IMR-90 (cell line): ENCODE measurements at regions not wholly inside any gene's neighbourhood (a gene's known extent, or its start where the extent isn't known, plus 50 kb on each side); places are given as distances from the start of the nearest gene placed in this dataset.

ENCODE experiments used
- ATAC-seq: fragments of 200-7000 bp; cut with Tn5 transposase; 2 replicates; pipeline ENCODE4 v1.9.1; 2020; ENCODE audit warnings: low read depth, mild to moderate bottlenecking, moderate library complexity
- BruUV-seq: library from RNA; stranded (reverse); fragments of 400-500 nt; replicated peaks from 2 replicates; lab custom pipeline; 2021; lab: Mats Ljungman, UMichigan
- CTCF ChIA-PET: fragments of 300-600 bp; formaldehyde crosslinking; extraction: SDS; loops from one replicate; lab custom pipeline; 2021; ENCODE audit warnings: antibody characterized with exemption; lab: Yijun Ruan, JAX
- POLR2A ChIA-PET: fragments of 300-600 bp; sonication (Branson Sonifier 250); formaldehyde crosslinking; loops from one replicate; lab custom pipeline; 2022; ENCODE audit warnings: antibody characterized with exemption; ENCODE audit not compliant: unreplicated experiment; lab: Charles Lee
- DNase-seq: peaks from one replicate; pipeline ENCODE4 v3.0.0; 2013
- H2AFZ ChIP-seq: replicated peaks from 2 replicates; pipeline ENCODE3; 2013; ENCODE audit warnings: low read length, mild to moderate bottlenecking; ENCODE audit not compliant: poor library complexity
- H2AK5ac ChIP-seq: 2 replicates; pipeline ENCODE4 v1.6.1; 2013; ENCODE audit warnings: low read depth, low read length, inconsistent platforms
- H2AK9ac ChIP-seq: replicated peaks from 2 replicates; pipeline ENCODE3; 2013; ENCODE audit warnings: mild to moderate bottlenecking, low read depth, low read length, moderate library complexity; ENCODE audit not compliant: poor library complexity
- H2BK120ac ChIP-seq: 2 replicates; pipeline ENCODE4 v1.6.1; 2013; ENCODE audit warnings: low read depth, low read length, inconsistent platforms
- H2BK15ac ChIP-seq: 3 replicates; pipeline ENCODE4 v1.6.1; 2013; ENCODE audit warnings: low read depth, low read length, inconsistent platforms
- H2BK20ac ChIP-seq: 2 replicates; pipeline ENCODE4 v1.6.1; 2013; ENCODE audit warnings: low read depth, mild to moderate bottlenecking, inconsistent platforms, low read length, moderate library complexity
- H2BK5ac ChIP-seq: 2 replicates; pipeline ENCODE4 v1.6.1; 2013; ENCODE audit warnings: mild to moderate bottlenecking, low read depth, low read length, inconsistent platforms; ENCODE audit not compliant: poor library complexity, severe bottlenecking
- H3K14ac ChIP-seq: replicated peaks from 2 replicates; pipeline ENCODE4 v1.6.1; 2013; ENCODE audit warnings: low read depth, low read length, inconsistent platforms
- H3K18ac ChIP-seq: 2 replicates; pipeline ENCODE4 v1.6.1; 2013; ENCODE audit warnings: low read depth, low read length, control low read depth
- H3K23ac ChIP-seq: 2 replicates; pipeline ENCODE4 v1.6.1; 2013; ENCODE audit warnings: low read depth, low read length, inconsistent platforms
- H3K27ac ChIP-seq: 2 replicates; pipeline ENCODE4 v1.5.1; 2013; ENCODE audit warnings: mild to moderate bottlenecking, control low read depth, low read length; ENCODE audit not compliant: insufficient read depth
- H3K27me3 ChIP-seq: 2 replicates; pipeline ENCODE4 v1.6.1; 2013; ENCODE audit warnings: low read length; ENCODE audit not compliant: control insufficient read depth, insufficient read depth
- H3K36me3 ChIP-seq: 2 replicates; pipeline ENCODE4 v1.6.1; 2013; ENCODE audit warnings: low read length, mixed read lengths; ENCODE audit not compliant: control insufficient read depth, insufficient read depth
- H3K4ac ChIP-seq: 2 replicates; pipeline ENCODE4 v1.6.1; 2013; ENCODE audit warnings: low read depth, low read length, inconsistent platforms
- H3K4me1 ChIP-seq: 2 replicates; pipeline ENCODE4 v1.6.1; 2013; ENCODE audit warnings: low read length, mixed read lengths; ENCODE audit not compliant: control insufficient read depth, insufficient read depth
- H3K4me2 ChIP-seq: 2 replicates; pipeline ENCODE4 v1.6.1; 2013; ENCODE audit warnings: low read depth, mild to moderate bottlenecking, control low read depth, low read length, moderate library complexity
- H3K4me3 ChIP-seq: 2 replicates; pipeline ENCODE4 v1.5.1; 2013; ENCODE audit warnings: low read depth, mild to moderate bottlenecking, control low read depth, low read length, moderate library complexity; ENCODE audit not compliant: insufficient read depth
- H3K56ac ChIP-seq: 2 replicates; pipeline ENCODE4 v1.6.1; 2013; ENCODE audit warnings: low read length, inconsistent platforms; ENCODE audit not compliant: insufficient read depth; ENCODE audit errors: extremely low read depth
- H3K79me1 ChIP-seq, 2 experiments: 2 replicates each; pipeline ENCODE4 v1.6.1; 2013; ENCODE audit warnings: low read length in 2 of 2, inconsistent platforms in 1 of 2, low read depth in 1 of 2
- H3K9ac ChIP-seq: 2 replicates; pipeline ENCODE4 v1.6.1; 2013; ENCODE audit warnings: low read depth, low read length, control low read depth
- H3K9me1 ChIP-seq: 2 replicates; pipeline ENCODE4 v1.6.1; 2013; ENCODE audit warnings: low read length, inconsistent platforms; ENCODE audit not compliant: insufficient read depth
- H3K9me3 ChIP-seq: 2 replicates; pipeline ENCODE4 v1.6.1; 2013; ENCODE audit warnings: low read length; ENCODE audit not compliant: control insufficient read depth, insufficient read depth
- H4K20me1 ChIP-seq: 2 replicates; pipeline ENCODE4 v1.6.1; 2013; ENCODE audit warnings: low read length, inconsistent platforms; ENCODE audit not compliant: insufficient read depth
- H4K5ac ChIP-seq: 2 replicates; pipeline ENCODE4 v1.6.1; 2013; ENCODE audit warnings: mild to moderate bottlenecking, low read depth, low read length, control low read depth
- H4K8ac ChIP-seq, 2 experiments: 2 replicates each; pipeline ENCODE4 v1.6.1; 2013; ENCODE audit warnings: low read depth in 2 of 2, low read length in 2 of 2, control low read depth in 1 of 2, inconsistent platforms in 1 of 2
- H4K91ac ChIP-seq: 2 replicates; pipeline ENCODE4 v1.6.1; 2013; ENCODE audit warnings: low read depth, low read length, inconsistent platforms; ENCODE audit not compliant: insufficient read depth
- BHLHE40 ChIP-seq: fragments of 150-350 bp; IDR thresholded peaks from 2 replicates; pipeline ENCODE4 v1.6.1; 2016; ENCODE audit warnings: mild to moderate bottlenecking, low read depth, low read length
- CEBPB ChIP-seq: IDR thresholded peaks from 2 replicates; pipeline ENCODE4 v1.6.1; 2012; ENCODE audit warnings: low read depth, low read length, improper control_type of control experiment
- CHD1 ChIP-seq: IDR thresholded peaks from 2 replicates; pipeline ENCODE4 v1.6.1; 2012; ENCODE audit warnings: low read depth, low read length, improper control_type of control experiment
- MAFK ChIP-seq: IDR thresholded peaks from 2 replicates; pipeline ENCODE4 v1.6.1; 2012; ENCODE audit warnings: low read depth, low read length, improper control_type of control experiment
- MAZ ChIP-seq: IDR thresholded peaks from 2 replicates; pipeline ENCODE4 v1.6.1; 2012; ENCODE audit warnings: low read depth, mild to moderate bottlenecking, low read length, improper control_type of control experiment, moderate library complexity, borderline replicate concordance
- MXI1 ChIP-seq: IDR thresholded peaks from 2 replicates; pipeline ENCODE4 v1.6.1; 2012; ENCODE audit warnings: low read depth, mild to moderate bottlenecking, low read length, moderate library complexity, borderline replicate concordance
- NFE2L2 ChIP-seq: fragments of 150-350 bp; IDR thresholded peaks from 2 replicates; pipeline ENCODE4 v1.6.1; 2016; ENCODE audit warnings: low read depth, mild to moderate bottlenecking, low read length
- RAD21 ChIP-seq: IDR thresholded peaks from 2 replicates; pipeline ENCODE4 v1.6.1; 2012; ENCODE audit warnings: low read length, improper control_type of control experiment
- RFX5 ChIP-seq: IDR thresholded peaks from 2 replicates; pipeline ENCODE4 v1.8.0; 2012; ENCODE audit warnings: low read depth, mild to moderate bottlenecking, low read length, moderate library complexity
- USF2 ChIP-seq: fragments of 150-350 bp; IDR thresholded peaks from 2 replicates; pipeline ENCODE4 v1.6.1; 2017; ENCODE audit warnings: mild to moderate bottlenecking, antibody characterized with exemption, low read length, low read depth
- WGBS, 2 experiments: methylation state at CpG; one replicate each; pipeline versions ENCODE4 v1.1.5 to v1.1.7; 2013; ENCODE audit warnings: missing lambda C conversion rate in 2 of 2; ENCODE audit not compliant: insufficient read length in 1 of 2; ENCODE audit errors: extremely low coverage in 2 of 2; 5-methylcytosine and 5-hydroxymethylcytosine counted together
- dilution Hi-C: fragments of 300-500 bp; cut with HindIII; formaldehyde crosslinking; loops from one replicate; pipeline ENCODE4 v1.14.3; 2018; ENCODE audit warnings: low sequenced_read_pairs; ENCODE audit not compliant: unreplicated experiment
- in situ Hi-C: fragments of 300-500 bp; cut with MboI; formaldehyde crosslinking; loops from 3 replicates; pipeline ENCODE4 v1.14.3; 2019; ENCODE audit warnings: low sequenced_read_pairs, inconsistent platforms, mixed read lengths
- intact Hi-C: fragments of 100-400 bp; cut with micrococcal nuclease; formaldehyde crosslinking; loops from 2 replicates; pipeline ENCODE4 v1.10.0; 2022

GRCh38 chr18:70513502-70514171 lies 224.8 kb downstream of the SOCS6 start:
- ChIA-PET CTCF (interaction anchor here (0.5 kb wide), 1 partner anchor 1426 kb away, joined by 3 read pairs; no protein-coding TSS in a partner anchor), POLR2A (no interaction called here)
- H3K23ac ChIP-seq = no peak overlapping the region
- ATAC-seq (no peak), DNase-seq (no peak)
- no peaks in the 10 kb centered on the region for H3K9me1 ChIP-seq
- no peak overlapping the region for H3K9ac ChIP-seq
- no peak overlapping the region for H3K27ac ChIP-seq
- no peak overlapping the region for H3K18ac ChIP-seq
- no peak for TF ChIP-seq MXI1
- TF ChIP-seq CEBPB = no peak
- no peak for TF ChIP-seq RFX5
- TF ChIP-seq USF2 = no peak
- no peak for TF ChIP-seq MAFK
- TF ChIP-seq MAZ = no peak
- no peak for TF ChIP-seq RAD21
- TF ChIP-seq BHLHE40 = no peak
- no peak for TF ChIP-seq NFE2L2
- no peak for TF ChIP-seq CHD1
- no peaks in the 10 kb centered on the region for H3K27me3 ChIP-seq
- no peak overlapping the region for H2BK120ac ChIP-seq
- 69% methylated on average over 3 of the region's 9 CpGs; no CpG with 5 or more reads in 1 of the 2 experiments for WGBS, 2 experiments
- no peak overlapping the region for H2AK5ac ChIP-seq
- H2BK15ac ChIP-seq = no peak overlapping the region
- H4K8ac ChIP-seq = no peak overlapping the region
- no peaks in the 10 kb centered on the region for H4K20me1 ChIP-seq
- no peak overlapping the region for H2AFZ ChIP-seq
- H3K56ac ChIP-seq = no peak overlapping the region
- no peak overlapping the region for H2BK20ac ChIP-seq
- BruUV-seq = no TSS peak
- H3K36me3 ChIP-seq = no peaks in the 10 kb centered on the region
- no peak overlapping the region for H4K5ac ChIP-seq
- H2AK9ac ChIP-seq = no peak overlapping the region
- H3K4me1 ChIP-seq = no peaks in the 10 kb centered on the region
- no peak overlapping the region for H3K14ac ChIP-seq
- no peak overlapping the region for H3K4ac ChIP-seq
- no peaks in the 10 kb centered on the region for H3K79me1 ChIP-seq
- no peak overlapping the region for H2BK5ac ChIP-seq
- H4K91ac ChIP-seq = no peak overlapping the region
- H3K9me3 ChIP-seq = no peaks in the 10 kb centered on the region
- H3K4me2 ChIP-seq = no peak overlapping the region
- no peak overlapping the region for H3K4me3 ChIP-seq
- intact Hi-C loops (no loop called here), in situ Hi-C loops (no loop called here), dilution Hi-C loops (no loop called here)
